GM18909 (cell line): ENCODE measurements at regions not wholly inside any gene's neighbourhood (a gene's known extent, or its start where the extent isn't known, plus 50 kb on each side); places are given as distances from the start of the nearest gene placed in this dataset.
"Not testable (repeated sequence)": the region's sequence is repeated elsewhere in the genome, so short reads cannot be mapped to it uniquely, and the experiment has no call there.

Experiments
- ATAC-seq: cut with Tn5 transposase; IDR thresholded peaks from one replicate; pipeline ENCODE4 v1.9.1; 2021; ENCODE audit warnings: mild to moderate bottlenecking; ENCODE audit not compliant: unreplicated experiment, poor library complexity

DNA sequence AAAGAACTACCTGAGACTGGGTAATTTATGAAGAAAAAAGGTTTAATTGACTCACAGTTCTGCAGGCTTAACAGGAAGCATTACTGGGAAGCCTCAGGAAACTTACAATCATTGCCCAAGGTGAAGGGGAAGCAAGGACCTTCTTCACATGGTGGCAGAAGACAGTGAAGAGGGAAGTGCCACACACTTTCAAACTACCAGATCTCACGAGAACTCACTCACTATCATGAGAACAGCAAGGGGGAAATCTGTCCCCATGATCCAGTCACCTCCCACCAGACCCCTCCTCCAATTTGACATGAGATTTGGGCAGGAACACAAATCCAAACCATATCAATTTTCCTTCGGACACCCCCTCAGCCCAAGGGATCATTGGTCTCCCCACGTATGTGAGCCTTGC is 55.1 kb upstream of the CYRIA start:
- not testable (repeated sequence) for ATAC-seq

DNA sequence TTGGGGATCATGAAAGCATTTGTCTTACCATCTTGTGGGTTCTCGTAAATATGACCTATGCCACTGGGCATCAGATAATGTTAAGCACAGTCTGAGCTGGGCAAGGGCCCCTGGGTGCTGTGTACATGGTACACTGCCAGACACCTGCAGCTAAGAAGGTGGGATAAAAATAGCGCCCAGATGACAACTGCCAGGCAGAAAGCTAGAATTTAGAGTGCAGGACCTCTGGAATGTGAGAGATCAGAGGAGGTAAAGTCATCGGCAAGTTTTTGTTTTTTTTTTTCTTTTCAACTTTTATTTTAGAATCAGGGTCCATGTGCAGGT is 53.8 kb upstream of the CYRIA start:
- no peak for ATAC-seq

DNA sequence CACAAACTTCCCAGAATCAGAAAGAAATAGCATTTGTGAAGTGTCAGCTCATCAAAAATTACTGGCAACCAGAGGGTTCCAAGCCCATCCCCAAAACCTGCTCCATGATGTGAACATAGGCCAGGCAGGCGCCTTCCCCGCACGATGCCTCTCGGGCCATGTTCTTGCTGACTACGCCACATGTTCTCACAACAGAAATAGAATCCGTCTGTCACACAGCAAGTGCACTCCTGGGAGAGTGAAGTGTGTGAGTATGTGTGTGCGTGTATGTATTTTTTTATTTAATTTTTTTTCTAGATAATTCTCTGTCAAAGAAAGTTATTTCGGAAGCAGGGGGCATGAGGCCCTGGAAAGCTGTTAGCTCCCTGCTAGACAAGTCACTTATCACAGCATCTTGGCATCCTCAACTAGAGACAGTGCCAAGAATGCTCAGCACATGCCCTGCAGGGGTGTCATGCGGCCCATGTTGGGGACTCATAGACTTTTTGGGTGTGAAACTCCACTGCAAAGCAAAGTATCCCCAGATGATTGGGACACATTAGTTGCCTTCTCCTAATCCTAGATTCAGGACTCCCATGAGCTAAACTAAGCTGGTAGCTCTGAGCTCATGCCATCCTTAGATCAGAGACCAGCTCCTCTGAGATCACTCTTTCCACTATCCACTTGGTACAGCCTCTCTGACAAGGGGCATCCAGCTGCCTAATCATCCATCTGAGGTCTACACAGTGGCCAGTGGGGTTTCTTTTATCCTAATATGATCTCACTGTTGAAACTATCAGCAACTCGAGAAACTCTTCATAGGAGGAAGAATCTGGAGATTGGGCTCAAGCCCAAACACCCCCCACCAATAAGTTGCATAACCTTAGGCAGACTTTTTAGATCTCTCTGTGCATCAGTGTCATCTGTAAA is 53.2 kb upstream of the CYRIA start:
- ATAC-seq: no peak

DNA sequence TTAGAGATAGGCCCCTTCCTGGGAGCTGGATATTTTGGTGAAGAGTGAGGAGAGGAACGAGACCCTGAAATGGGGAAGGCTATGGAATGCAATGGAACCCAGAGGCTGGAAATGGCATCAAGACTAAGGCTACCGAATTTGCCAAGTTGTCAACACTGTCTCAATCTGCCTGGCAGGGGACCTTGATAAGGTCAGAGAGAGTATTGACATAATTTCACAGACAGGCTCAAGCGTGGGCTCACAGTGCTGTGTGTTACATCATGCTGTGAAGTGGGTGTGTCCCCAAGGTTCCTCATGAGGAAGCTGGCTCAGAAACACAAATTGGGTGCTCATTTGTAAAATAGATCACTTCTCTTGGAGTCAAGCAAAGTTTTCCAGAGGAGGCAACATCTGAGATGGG is 51.8 kb upstream of the CYRIA start:
- ATAC-seq: no peak

DNA sequence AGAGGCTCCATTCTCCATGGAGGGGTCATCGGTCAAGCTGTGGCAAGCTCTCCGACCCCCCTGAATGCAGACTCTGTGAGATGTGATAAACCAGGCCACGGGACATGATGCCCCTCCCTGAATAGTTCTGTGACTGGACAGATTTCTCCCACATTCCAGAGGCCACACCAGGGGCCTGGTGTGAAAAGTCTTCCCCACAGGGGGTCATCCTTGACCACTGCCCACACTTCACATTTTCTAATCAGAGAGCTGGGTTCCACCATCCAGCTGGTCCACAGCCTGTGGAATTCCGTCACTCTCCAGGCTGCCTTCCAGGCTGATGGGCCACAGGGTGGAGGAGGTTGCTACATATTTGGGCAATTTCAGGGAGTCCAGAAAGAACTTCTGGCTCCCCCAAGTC is 51.3 kb upstream of the CYRIA start:
- no peak for ATAC-seq

DNA sequence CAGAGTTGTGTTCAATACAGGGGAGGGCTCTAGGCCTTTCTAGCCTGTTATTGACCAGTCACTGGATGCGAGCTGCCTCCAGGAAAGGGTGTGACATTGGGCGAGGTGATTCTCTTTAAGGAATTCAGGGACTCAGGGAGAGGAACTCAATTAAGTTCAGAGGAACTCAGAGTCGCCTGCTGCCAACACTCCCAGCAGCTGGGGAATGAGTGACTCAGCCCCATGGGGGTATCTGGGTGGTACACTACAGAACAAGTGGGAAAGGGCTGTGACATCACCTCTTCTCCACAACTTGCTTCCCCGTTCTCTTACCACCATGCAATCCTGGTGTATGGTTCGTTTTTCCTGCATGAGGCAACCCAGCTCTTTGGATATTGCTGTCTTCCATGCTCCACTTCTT is 50.4 kb upstream of the CYRIA start:
- ATAC-seq: no peak
